HFF-Myc (cell line): ENCODE measurements at regions not wholly inside any gene's neighbourhood (a gene's known extent, or its start where the extent isn't known, plus 50 kb on each side); places are given as distances from the start of the nearest gene placed in this dataset.

Experiments
- DNase-seq: peaks from one replicate; pipeline ENCODE4 v3.0.0-alpha.2; 2011; ENCODE audit warnings: low read depth; ENCODE audit errors: extremely low read depth
- H3K4me3 ChIP-seq: replicated peaks from 2 replicates; pipeline ENCODE4 v1.5.1; 2011; ENCODE audit warnings: low read depth, mild to moderate bottlenecking, control low read depth, low read length
- CTCF ChIP-seq: IDR thresholded peaks from 2 replicates; pipeline ENCODE4 v1.5.1; 2012; ENCODE audit warnings: mild to moderate bottlenecking, low read depth, low read length, control low read depth; ENCODE audit errors: missing control alignments

GRCh38 chr2:205937211-205937610 is 148.8 kb downstream of the INO80D start:
- no peak for TF ChIP-seq CTCF
- no peak overlapping the region for H3K4me3 ChIP-seq
- no peak for DNase-seq

GRCh38 chr2:205936446-205936845 is 149.5 kb downstream of the INO80D start:
- TF ChIP-seq CTCF: no peak
- no peak overlapping the region for H3K4me3 ChIP-seq
- no peak for DNase-seq

GRCh38 chr2:205934443-205934842 is 151.5 kb downstream of the INO80D start:
- no peak for DNase-seq
- TF ChIP-seq CTCF: no peak
- H3K4me3 ChIP-seq: no peak overlapping the region

- no peak for DNase-seq
- TF ChIP-seq CTCF: no peak
Measured at GRCh38 chr2:205932861-205933260, 153.1 kb downstream of the INO80D start.

GRCh38 chr2:205931388-205931787 is 154.6 kb downstream of the INO80D start:
- no peak for TF ChIP-seq CTCF
- no peak for DNase-seq
- no peak overlapping the region for H3K4me3 ChIP-seq

More at GRCh38 chr2:205932861-205933260, 153.1 kb downstream of the INO80D start:
- H3K4me3 ChIP-seq: no peak overlapping the region

- no peak overlapping the region for H3K4me3 ChIP-seq
- DNase-seq: no peak
- no peak for TF ChIP-seq CTCF
Measured at GRCh38 chr2:205930209-205930608, 155.8 kb downstream of the INO80D start.

- DNase-seq: no peak
Measured at GRCh38 chr2:205929246-205929942, 156.6 kb downstream of the INO80D start.

More at GRCh38 chr2:205929246-205929942, 156.6 kb downstream of the INO80D start:
- no peak for TF ChIP-seq CTCF
- H3K4me3 ChIP-seq: no peak overlapping the region
